ENCODE measurements at regions not wholly inside any gene's neighbourhood (a gene's known extent, or its start where the extent isn't known, plus 50 kb on each side); places are given as distances from the start of the nearest gene placed in this dataset.

DNA sequence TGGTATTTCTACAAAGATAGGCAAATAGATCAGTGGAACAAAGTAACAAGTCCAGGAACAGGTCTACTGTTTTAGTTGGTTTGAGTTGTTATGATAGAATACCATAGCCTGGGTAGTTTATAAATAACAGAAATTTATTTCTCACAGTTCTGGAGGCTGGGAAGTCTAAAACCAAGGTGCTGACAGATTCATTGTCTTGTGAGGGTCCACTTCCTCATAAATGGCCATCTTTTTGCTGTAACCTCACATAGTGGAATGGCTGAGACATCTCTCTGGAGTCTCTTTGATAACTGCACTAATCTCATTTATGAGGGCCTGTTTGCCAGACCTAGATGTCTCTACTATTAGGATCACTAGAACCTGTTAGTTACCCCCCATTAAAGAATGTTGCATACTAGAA lies 152.3 kb upstream of the MYRIP start:
- DNase-seq (ENCODE audit: low read depth in 1 of 2, low spot score in 1 of 2) = no peak

DNA sequence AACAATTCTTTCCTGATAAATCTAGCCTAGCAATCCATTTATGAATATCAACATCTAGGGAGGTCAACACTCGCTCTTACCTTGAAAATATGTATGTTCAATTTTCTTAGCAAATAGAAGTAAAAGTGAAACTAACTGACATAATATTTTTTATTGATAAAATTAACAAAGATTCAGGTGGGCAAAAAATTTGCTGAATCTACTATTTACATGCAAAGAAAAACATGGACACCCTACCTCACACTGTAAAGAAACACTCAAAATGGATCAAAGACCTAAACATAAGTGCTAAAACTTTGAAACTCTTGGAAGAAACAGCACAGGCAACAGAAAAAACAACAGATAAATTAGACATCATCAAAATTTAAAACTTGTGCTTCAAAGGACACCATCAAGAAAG lies 151.6 kb upstream of the MYRIP start:
- Histone ChIP-seq H3K4me3 (replicated peaks; ENCODE audit: insufficient read depth, low read length) (no peak overlapping the region), H3K27me3 (ENCODE audit: insufficient read depth, poor library complexity, severe bottlenecking) (no peaks in the 10 kb centered on the region), H3K27ac (replicated peaks) (no peak overlapping the region)
- no peak for DNase-seq (ENCODE audit: low read depth in 1 of 2, low spot score in 1 of 2)
- TF ChIP-seq, protein P1, sequence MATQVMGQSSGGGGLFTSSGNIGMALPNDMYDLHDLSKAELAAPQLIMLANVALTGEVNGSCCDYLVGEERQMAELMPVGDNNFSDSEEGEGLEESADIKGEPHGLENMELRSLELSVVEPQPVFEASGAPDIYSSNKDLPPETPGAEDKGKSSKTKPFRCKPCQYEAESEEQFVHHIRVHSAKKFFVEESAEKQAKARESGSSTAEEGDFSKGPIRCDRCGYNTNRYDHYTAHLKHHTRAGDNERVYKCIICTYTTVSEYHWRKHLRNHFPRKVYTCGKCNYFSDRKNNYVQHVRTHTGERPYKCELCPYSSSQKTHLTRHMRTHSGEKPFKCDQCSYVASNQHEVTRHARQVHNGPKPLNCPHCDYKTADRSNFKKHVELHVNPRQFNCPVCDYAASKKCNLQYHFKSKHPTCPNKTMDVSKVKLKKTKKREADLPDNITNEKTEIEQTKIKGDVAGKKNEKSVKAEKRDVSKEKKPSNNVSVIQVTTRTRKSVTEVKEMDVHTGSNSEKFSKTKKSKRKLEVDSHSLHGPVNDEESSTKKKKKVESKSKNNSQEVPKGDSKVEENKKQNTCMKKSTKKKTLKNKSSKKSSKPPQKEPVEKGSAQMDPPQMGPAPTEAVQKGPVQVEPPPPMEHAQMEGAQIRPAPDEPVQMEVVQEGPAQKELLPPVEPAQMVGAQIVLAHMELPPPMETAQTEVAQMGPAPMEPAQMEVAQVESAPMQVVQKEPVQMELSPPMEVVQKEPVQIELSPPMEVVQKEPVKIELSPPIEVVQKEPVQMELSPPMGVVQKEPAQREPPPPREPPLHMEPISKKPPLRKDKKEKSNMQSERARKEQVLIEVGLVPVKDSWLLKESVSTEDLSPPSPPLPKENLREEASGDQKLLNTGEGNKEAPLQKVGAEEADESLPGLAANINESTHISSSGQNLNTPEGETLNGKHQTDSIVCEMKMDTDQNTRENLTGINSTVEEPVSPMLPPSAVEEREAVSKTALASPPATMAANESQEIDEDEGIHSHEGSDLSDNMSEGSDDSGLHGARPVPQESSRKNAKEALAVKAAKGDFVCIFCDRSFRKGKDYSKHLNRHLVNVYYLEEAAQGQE (IDR thresholded peaks at IDR 0.05; ENCODE audit: insufficient replicate concordance, low read depth) = no peak
- TF ChIP-seq GABPA (IDR thresholded peaks at IDR 0.05; ENCODE audit: low read depth) (no peak), POLR2AphosphoS5 (IDR thresholded peaks at IDR 0.05; ENCODE audit: low read depth) (no peak), SPI1 (IDR thresholded peaks at IDR 0.05; ENCODE audit: borderline replicate concordance, low read depth) (no peak)
- TF ChIP-seq, protein P2, sequence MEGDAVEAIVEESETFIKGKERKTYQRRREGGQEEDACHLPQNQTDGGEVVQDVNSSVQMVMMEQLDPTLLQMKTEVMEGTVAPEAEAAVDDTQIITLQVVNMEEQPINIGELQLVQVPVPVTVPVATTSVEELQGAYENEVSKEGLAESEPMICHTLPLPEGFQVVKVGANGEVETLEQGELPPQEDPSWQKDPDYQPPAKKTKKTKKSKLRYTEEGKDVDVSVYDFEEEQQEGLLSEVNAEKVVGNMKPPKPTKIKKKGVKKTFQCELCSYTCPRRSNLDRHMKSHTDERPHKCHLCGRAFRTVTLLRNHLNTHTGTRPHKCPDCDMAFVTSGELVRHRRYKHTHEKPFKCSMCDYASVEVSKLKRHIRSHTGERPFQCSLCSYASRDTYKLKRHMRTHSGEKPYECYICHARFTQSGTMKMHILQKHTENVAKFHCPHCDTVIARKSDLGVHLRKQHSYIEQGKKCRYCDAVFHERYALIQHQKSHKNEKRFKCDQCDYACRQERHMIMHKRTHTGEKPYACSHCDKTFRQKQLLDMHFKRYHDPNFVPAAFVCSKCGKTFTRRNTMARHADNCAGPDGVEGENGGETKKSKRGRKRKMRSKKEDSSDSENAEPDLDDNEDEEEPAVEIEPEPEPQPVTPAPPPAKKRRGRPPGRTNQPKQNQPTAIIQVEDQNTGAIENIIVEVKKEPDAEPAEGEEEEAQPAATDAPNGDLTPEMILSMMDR (IDR thresholded peaks at IDR 0.05; ENCODE audit: insufficient read depth, low read length) = no peak

More for the DNA sequence above, 152.3 kb upstream of the MYRIP start:
- no peak overlapping the region for H3K27ac ChIP-seq (replicated peaks)
- no peak overlapping the region for H3K4me3 ChIP-seq (replicated peaks; ENCODE audit: insufficient read depth, low read length)
- no peaks in the 10 kb centered on the region for H3K27me3 ChIP-seq (ENCODE audit: insufficient read depth, poor library complexity, severe bottlenecking)
- TF ChIP-seq, protein P1 (IDR thresholded peaks at IDR 0.05; ENCODE audit: insufficient replicate concordance, low read depth) = no peak
- TF ChIP-seq POLR2AphosphoS5 (IDR thresholded peaks at IDR 0.05; ENCODE audit: low read depth) = no peak
- TF ChIP-seq GABPA (IDR thresholded peaks at IDR 0.05; ENCODE audit: low read depth) = no peak
- TF ChIP-seq, protein P2 (IDR thresholded peaks at IDR 0.05; ENCODE audit: insufficient read depth, low read length) = no peak
- no peak for TF ChIP-seq SPI1 (IDR thresholded peaks at IDR 0.05; ENCODE audit: borderline replicate concordance, low read depth)

DNA sequence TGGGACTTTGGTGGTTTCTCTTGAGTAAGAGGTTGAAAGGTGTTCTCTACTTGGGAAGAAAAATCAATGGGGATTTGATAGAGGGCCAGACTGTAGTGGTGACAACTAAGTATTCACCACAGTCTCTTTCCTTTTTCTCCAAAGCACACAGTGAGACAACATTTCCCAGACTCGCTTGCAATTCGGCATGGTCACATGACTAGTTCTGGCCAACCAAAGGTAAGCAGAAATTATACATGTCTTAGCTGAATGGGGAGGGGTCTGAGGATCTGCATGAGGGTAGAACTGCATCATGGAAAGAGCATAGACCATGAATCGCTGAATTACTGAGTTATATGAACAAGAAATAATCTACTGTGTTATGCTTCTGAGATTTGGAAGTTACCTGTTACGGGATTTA lies 144.5 kb upstream of the MYRIP start:
- no peak overlapping the region for H3K4me3 ChIP-seq (replicated peaks; ENCODE audit: insufficient read depth, low read length)
- no peak overlapping the region for H3K27ac ChIP-seq (replicated peaks)
- TF ChIP-seq, protein P1 (IDR thresholded peaks at IDR 0.05; ENCODE audit: insufficient replicate concordance, low read depth) = no peak
- TF ChIP-seq, protein P2 (IDR thresholded peaks at IDR 0.05; ENCODE audit: insufficient read depth, low read length) = no peak
- TF ChIP-seq SPI1 (IDR thresholded peaks at IDR 0.05; ENCODE audit: borderline replicate concordance, low read depth) = no peak
- TF ChIP-seq POLR2AphosphoS5 (IDR thresholded peaks at IDR 0.05; ENCODE audit: low read depth) = no peak
- no peak for TF ChIP-seq GABPA (IDR thresholded peaks at IDR 0.05; ENCODE audit: low read depth)
- no peak for DNase-seq (ENCODE audit: low read depth in 1 of 2, low spot score in 1 of 2)
- no peaks in the 10 kb centered on the region for H3K27me3 ChIP-seq (ENCODE audit: insufficient read depth, poor library complexity, severe bottlenecking)
